Muscle layer of colon (tissue), 2 donors: ENCODE measurements at regions not wholly inside any gene's neighbourhood (a gene's known extent, or its start where the extent isn't known, plus 50 kb on each side); places are given as distances from the start of the nearest gene placed in this dataset.
"Not testable (repeated sequence)": the region's sequence is repeated elsewhere in the genome, so short reads cannot be mapped to it uniquely, and the experiment has no call there.

Experiments used
- H3K27ac ChIP-seq: one replicate; pipeline ENCODE4 v1.7.0; 2013; ENCODE audit warnings: low read depth, mild to moderate bottlenecking, low read length, moderate library complexity
- H3K27me3 ChIP-seq, 2 donors: one replicate each; pipeline ENCODE4 v1.7.0; 2013; ENCODE audit warnings: low read length in 2 of 2, mild to moderate bottlenecking in 2 of 2; ENCODE audit not compliant: insufficient read depth in 2 of 2, control insufficient read depth in 1 of 2
- H3K36me3 ChIP-seq: one replicate; pipeline ENCODE4 v1.7.0; 2013; ENCODE audit warnings: mild to moderate bottlenecking, low read length; ENCODE audit not compliant: insufficient read depth
- H3K4me1 ChIP-seq: one replicate; pipeline ENCODE4 v1.7.0; 2013; ENCODE audit warnings: mild to moderate bottlenecking, low read length; ENCODE audit not compliant: insufficient read depth
- H3K4me3 ChIP-seq, 2 donors: one replicate each; pipeline ENCODE4 v1.7.0; 2013; ENCODE audit warnings: low read length in 2 of 2, low read depth in 1 of 2, mild to moderate bottlenecking in 1 of 2, moderate library complexity in 1 of 2
- H3K9ac ChIP-seq: one replicate; pipeline ENCODE4 v1.7.0; 2013; ENCODE audit warnings: low read length
- H3K9me3 ChIP-seq: one replicate; pipeline ENCODE4 v1.7.0; 2013; ENCODE audit warnings: mild to moderate bottlenecking, low read length
- donor health status: abdominal sarcoma.
- donor health status: Adenocarcinoma of cecum.

DNA sequence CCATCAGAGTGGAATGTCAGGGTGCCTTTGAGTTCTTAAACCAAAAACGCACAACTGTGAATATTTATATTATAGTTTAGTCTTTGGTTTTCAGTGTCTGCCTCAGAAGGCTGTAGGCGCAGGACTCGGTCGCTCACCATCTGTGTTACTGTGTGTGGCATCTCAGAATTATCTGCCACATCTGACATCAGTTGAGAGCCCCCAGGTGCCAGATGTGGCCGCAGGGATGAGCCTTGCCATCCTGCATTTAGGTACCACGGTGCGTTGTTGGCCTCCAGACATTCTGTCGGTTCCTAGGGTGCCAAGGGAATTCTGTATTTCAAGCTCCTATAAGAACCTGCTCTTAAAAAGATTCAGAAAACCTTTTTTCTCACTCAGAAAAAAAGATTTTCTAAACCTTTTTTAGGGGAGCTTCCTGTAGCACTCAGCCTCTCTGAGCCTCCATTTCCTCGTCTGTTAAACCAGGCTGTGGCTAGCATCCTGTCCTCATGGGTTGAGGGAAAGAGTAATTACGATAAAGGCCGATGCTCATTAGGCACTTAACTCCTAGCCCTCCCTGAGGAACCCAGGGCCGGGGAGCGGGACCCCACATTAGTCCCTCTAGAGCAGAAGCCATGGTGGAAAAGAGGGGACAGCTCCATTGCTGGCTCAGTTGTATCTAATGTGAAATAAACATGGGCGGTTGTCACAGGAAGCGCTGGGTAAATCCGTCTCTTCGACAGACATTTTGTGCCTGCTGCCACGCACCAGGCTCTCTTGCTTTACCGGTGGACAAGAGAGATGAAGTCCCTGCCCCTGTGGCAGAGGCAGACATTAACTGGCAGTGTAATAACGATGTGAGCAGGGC is 70.2 kb upstream of the MORC3 start:
- Histone ChIP-seq H3K27me3 (no peaks in the 10 kb centered on the region), H3K4me3 (no peak overlapping the region), H3K9ac (no peak overlapping the region), H3K27ac (no peak overlapping the region), H3K9me3 (no peaks in the 10 kb centered on the region), H3K4me1 (no peaks in the 10 kb centered on the region), H3K36me3 (peaks cover 28% of the 10 kb centered on the region)

DNA sequence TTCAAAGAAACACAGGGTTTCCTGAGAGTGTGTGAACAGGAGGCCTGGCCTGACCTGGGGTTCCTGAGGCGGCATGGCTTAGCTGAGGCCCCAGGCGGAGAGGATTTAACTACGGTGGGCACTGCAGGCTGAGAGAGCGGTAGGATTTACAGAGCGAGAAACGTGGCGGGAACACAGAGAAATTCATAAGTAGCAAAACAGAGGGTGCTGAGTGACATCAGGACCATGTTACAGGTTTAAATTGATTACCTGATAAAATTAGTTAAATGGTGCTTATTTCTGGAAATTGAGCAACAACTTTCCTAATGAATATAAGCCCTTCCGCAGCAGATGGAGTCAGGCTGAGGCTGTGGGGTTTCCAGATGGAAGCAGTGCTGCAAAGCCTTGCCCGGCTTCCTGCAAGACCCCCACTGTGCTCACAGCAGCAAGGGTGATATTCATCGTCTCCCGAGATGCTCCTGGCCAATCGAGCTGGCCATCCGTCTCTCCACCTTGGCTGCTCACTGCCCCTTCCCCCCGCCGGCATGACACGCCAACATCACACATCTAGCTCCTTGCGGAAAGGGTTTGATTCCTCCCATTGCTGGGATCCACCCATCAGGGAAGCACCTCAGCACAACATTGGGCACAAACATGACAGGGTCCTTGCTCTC is 69.4 kb upstream of the MORC3 start:
- Histone ChIP-seq H3K4me1 (no peaks in the 10 kb centered on the region), H3K9ac (no peak overlapping the region), H3K9me3 (no peaks in the 10 kb centered on the region), H3K27me3 (no peaks in the 10 kb centered on the region), H3K27ac (no peak overlapping the region), H3K4me3 (no peak overlapping the region), H3K36me3 (peaks cover 21% of the 10 kb centered on the region)

GRCh38 chr21:36254106-36254941 is 65.7 kb upstream of the MORC3 start:
- H3K4me3 ChIP-seq, result no peak overlapping the region
- no peaks in the 10 kb centered on the region for H3K4me1 ChIP-seq
- H3K36me3 ChIP-seq, result peaks cover 11% of the 10 kb centered on the region
- H3K27me3 ChIP-seq, result no peaks in the 10 kb centered on the region
- H3K27ac ChIP-seq, result no peak overlapping the region
- H3K9ac ChIP-seq, result no peak overlapping the region
- H3K9me3 ChIP-seq, result no peaks in the 10 kb centered on the region

DNA sequence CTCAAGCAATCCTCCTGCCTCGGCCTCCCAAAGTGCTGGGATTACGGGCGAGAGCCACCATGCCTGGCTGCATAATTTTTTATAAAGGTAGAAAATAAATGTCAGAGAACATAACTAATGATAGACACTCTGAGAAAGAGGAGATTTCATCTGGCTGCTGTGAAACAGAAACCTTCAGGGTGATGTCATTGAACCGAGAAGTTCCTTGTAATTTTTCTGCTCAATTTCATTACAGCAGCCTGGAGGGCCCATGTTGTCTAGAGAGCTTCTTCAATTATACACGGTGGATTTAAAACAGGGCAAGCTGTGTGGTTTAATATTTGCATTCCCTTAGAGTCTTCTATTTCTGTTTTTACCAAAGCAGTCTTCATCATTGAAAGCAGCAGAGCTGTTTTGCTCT is 64.3 kb upstream of the MORC3 start:
- Histone ChIP-seq H3K27me3 (no peaks in the 10 kb centered on the region), H3K9me3 (no peaks in the 10 kb centered on the region), H3K27ac (no peak overlapping the region), H3K36me3 (peaks cover 4% of the 10 kb centered on the region), H3K4me3 (no peak overlapping the region), H3K4me1 (peaks cover 6% of the 10 kb centered on the region), H3K9ac (no peak overlapping the region)

- Histone ChIP-seq H3K4me1 (peaks cover 6% of the 10 kb centered on the region), H3K27me3 (no peaks in the 10 kb centered on the region), H3K36me3 (peaks cover 4% of the 10 kb centered on the region)
Observed at GRCh38 chr21:36257657-36258056, 62.3 kb upstream of the MORC3 start.

GRCh38 chr21:36260030-36260787 is 59.8 kb upstream of the MORC3 start:
- H3K36me3 ChIP-seq, result peaks cover 4% of the 10 kb centered on the region
- peaks cover 6% of the 10 kb centered on the region for H3K4me1 ChIP-seq
- peak overlapping the region; percentile 25 to 64 for H3K4me3 ChIP-seq
- peak overlapping the region; percentile 6 for H3K27ac ChIP-seq
- H3K9ac ChIP-seq, result peak overlapping the region; percentile 34
- no peaks in the 10 kb centered on the region for H3K27me3 ChIP-seq
- H3K9me3 ChIP-seq, result no peaks in the 10 kb centered on the region

More at GRCh38 chr21:36257657-36258056, 62.3 kb upstream of the MORC3 start:
- Histone ChIP-seq H3K4me3 (no peak overlapping the region), H3K9me3 (no peaks in the 10 kb centered on the region), H3K9ac (no peak overlapping the region), H3K27ac (no peak overlapping the region)

GRCh38 chr21:36260802-36261201 is 59.2 kb upstream of the MORC3 start:
- no peak overlapping the region for H3K9ac ChIP-seq
- H3K36me3 ChIP-seq, result peaks cover 4% of the 10 kb centered on the region
- peak overlapping the region; percentile 25 to 64 for H3K4me3 ChIP-seq
- H3K27me3 ChIP-seq, result no peaks in the 10 kb centered on the region
- H3K4me1 ChIP-seq, result peaks cover 6% of the 10 kb centered on the region
- peak overlapping the region; percentile 6 for H3K27ac ChIP-seq
- H3K9me3 ChIP-seq, result no peaks in the 10 kb centered on the region

DNA sequence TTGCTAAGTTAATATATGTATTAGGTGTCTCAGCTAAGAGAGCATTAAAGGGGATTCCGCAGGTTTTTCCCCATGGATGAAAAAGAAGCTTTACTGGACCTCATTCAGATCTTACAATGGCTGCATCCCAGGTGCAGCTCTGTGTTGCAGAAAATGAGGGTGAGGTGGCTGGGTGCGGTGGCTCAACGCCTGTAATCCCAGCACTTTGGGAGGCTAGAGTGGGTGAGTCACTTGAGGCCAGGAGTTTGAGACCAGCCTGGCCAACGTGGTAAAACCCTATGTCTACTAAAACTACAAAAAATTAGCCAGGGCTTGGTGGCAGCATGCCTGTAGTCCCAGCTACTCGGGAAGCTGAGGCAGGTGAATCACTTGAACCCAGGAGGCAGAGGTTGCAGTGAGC is 58.5 kb upstream of the MORC3 start:
- H3K4me1 ChIP-seq, result peaks cover 6% of the 10 kb centered on the region
- H3K27me3 ChIP-seq, result no peaks in the 10 kb centered on the region
- H3K36me3 ChIP-seq, result peaks cover 4% of the 10 kb centered on the region
- no peak overlapping the region for H3K9ac ChIP-seq
- no peak overlapping the region for H3K4me3 ChIP-seq
- H3K27ac ChIP-seq, result no peak overlapping the region
- H3K9me3 ChIP-seq, result no peaks in the 10 kb centered on the region

DNA sequence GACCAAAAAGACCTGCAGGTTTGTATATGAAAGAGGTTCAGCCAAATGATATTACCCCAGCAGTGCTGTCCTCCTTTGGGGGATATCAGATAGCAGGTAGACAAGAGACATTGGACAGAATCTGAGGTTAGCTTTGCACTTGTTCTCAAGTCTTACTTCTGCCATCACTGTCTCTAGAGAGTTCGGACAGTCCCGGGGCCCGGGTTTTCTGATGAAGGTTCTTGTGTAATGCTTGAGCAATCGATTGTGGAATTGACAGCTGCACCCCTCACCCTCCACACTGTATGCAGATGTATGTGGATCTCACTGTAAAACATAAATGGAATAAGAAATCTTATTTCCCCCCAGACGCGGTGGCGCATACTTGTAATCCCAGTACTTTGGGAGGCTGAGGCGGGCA is 56.2 kb upstream of the MORC3 start:
- Histone ChIP-seq H3K9me3 (no peaks in the 10 kb centered on the region), H3K27me3 (no peaks in the 10 kb centered on the region), H3K4me3 (no peak overlapping the region), H3K9ac (no peak overlapping the region), H3K36me3 (peaks cover 4% of the 10 kb centered on the region), H3K4me1 (peaks cover 6% of the 10 kb centered on the region), H3K27ac (no peak overlapping the region)

DNA sequence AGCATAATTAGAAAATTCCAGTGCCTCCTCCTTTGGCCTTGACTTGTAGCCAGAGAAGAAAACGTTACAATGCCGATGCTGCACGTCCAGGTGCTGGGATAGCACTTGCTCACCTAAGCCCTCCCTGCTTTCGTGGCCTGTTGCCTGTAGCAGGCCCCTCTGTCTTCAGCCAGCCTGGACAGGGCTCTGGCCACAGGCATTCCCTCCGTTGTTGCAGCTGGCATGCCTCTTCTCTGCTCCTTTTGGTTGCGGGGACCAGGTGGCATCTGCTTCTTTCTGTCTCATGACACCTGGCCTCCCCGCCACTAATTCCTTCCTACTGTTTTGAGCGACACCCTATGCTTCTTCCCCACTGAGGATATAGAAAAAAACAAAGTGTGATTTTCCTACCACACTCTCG is 54.6 kb upstream of the MORC3 start:
- Histone ChIP-seq H3K27me3 (no peaks in the 10 kb centered on the region), H3K36me3 (peaks cover 4% of the 10 kb centered on the region), H3K4me3 (no peak overlapping the region), H3K9ac (no peak overlapping the region), H3K4me1 (no peaks in the 10 kb centered on the region), H3K9me3 (no peaks in the 10 kb centered on the region), H3K27ac (no peak overlapping the region)

DNA sequence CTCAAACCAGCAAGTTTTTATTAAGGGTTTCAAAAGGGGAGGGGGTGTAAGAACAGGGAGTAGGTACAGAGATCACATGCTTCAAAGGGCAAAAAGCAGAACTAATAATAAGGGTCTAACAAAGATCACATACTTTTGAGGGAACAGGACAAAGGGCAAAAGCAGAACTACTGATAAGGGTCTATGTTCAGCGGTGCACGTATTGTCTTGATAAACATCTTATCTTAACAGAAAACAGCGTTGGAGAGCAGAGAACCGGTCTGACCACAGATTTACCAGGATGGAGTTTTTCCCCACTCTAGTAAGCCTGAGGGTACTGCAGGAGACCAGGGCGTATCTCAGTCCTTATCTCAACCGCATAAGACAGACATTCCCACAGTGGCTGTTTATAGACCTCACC is 52.2 kb upstream of the MORC3 start:
- H3K9me3 ChIP-seq, H3K4me3 ChIP-seq, H3K9ac ChIP-seq, H3K27me3 ChIP-seq, H3K4me1 ChIP-seq, H3K27ac ChIP-seq, H3K36me3 ChIP-seq: not testable (repeated sequence)
